ENCODE measurements at regions not wholly inside any gene's neighbourhood (a gene's known extent, or its start where the extent isn't known, plus 50 kb on each side); places are given as distances from the start of the nearest gene placed in this dataset.

GRCh38 chr18:22667616-22668422 lies 250.1 kb upstream of the CTAGE1 start:
- Histone ChIP-seq H3K79me2 (replicated peaks; ENCODE audit: insufficient read depth, low read length) (no peaks in the 10 kb centered on the region), H3K27ac (ENCODE audit: low read length) (no peak overlapping the region), H3K9me3 (ENCODE audit: low read length) (no peaks in the 10 kb centered on the region), H3K27me3 (ENCODE audit: insufficient read depth, low read depth, low read length) (no peaks in the 10 kb centered on the region), H3F3A (ENCODE audit: insufficient read depth, low read length, poor library complexity, severe bottlenecking) (no peaks in the 10 kb centered on the region), H3K4me2 (ENCODE audit: low read length) (no peak overlapping the region), H4K20me1 (ENCODE audit: insufficient read depth) (no peaks in the 10 kb centered on the region), H3K9ac (ENCODE audit: low read length) (no peak overlapping the region), H3K9me2 (ENCODE audit: insufficient read depth, low read length) (no peaks in the 10 kb centered on the region), H3K36me3 (ENCODE audit: insufficient read depth, low read length) (no peaks in the 10 kb centered on the region), H2AFZ (ENCODE audit: low read depth, low read length) (no peak overlapping the region), H3K4me3 (ENCODE audit: low read length) (no peak overlapping the region)
- TF ChIP-seq RAD21 (conservative IDR thresholded peaks at IDR 0.05) (no peak), POLR2AphosphoS5 (IDR thresholded peaks at IDR 0.05) (no peak), CTCF (IDR thresholded peaks at IDR 0.05; ENCODE audit: poor library complexity, severe bottlenecking) (no peak), TAF1 (IDR thresholded peaks at IDR 0.05; ENCODE audit: low read depth) (no peak), EP300 (conservative IDR thresholded peaks at IDR 0.05; ENCODE audit: poor library complexity, severe bottlenecking) (no peak), REST (IDR thresholded peaks at IDR 0.05; ENCODE audit: borderline replicate concordance) (no peak), MXI1 (conservative IDR thresholded peaks at IDR 0.05; ENCODE audit: poor library complexity, severe bottlenecking) (no peak), EZH2 (IDR thresholded peaks at IDR 0.05; ENCODE audit: borderline replicate concordance, insufficient read depth, low read length, poor library complexity, severe bottlenecking) (no peak), SMC3 (conservative IDR thresholded peaks at IDR 0.05; ENCODE audit: poor library complexity) (no peak)

GRCh38 chr18:22668496-22668895 lies 250.8 kb upstream of the CTAGE1 start:
- H2AFZ ChIP-seq (ENCODE audit: low read depth, low read length), result no peak overlapping the region
- TF ChIP-seq MXI1 (conservative IDR thresholded peaks at IDR 0.05; ENCODE audit: poor library complexity, severe bottlenecking) (no peak), EP300 (conservative IDR thresholded peaks at IDR 0.05; ENCODE audit: poor library complexity, severe bottlenecking) (no peak), RAD21 (conservative IDR thresholded peaks at IDR 0.05) (no peak), SMC3 (conservative IDR thresholded peaks at IDR 0.05; ENCODE audit: poor library complexity) (no peak), EZH2 (IDR thresholded peaks at IDR 0.05; ENCODE audit: borderline replicate concordance, insufficient read depth, low read length, poor library complexity, severe bottlenecking) (no peak), TAF1 (IDR thresholded peaks at IDR 0.05; ENCODE audit: low read depth) (no peak), CTCF (IDR thresholded peaks at IDR 0.05; ENCODE audit: poor library complexity, severe bottlenecking) (no peak), REST (IDR thresholded peaks at IDR 0.05; ENCODE audit: borderline replicate concordance) (no peak), POLR2AphosphoS5 (IDR thresholded peaks at IDR 0.05) (no peak)
- no peak overlapping the region for H3K27ac ChIP-seq (ENCODE audit: low read length)
- H3K36me3 ChIP-seq (ENCODE audit: insufficient read depth, low read length), result no peaks in the 10 kb centered on the region
- H3K4me2 ChIP-seq (ENCODE audit: low read length), result no peak overlapping the region
- no peaks in the 10 kb centered on the region for H4K20me1 ChIP-seq (ENCODE audit: insufficient read depth)
- H3K4me3 ChIP-seq (ENCODE audit: low read length), result no peak overlapping the region
- no peaks in the 10 kb centered on the region for H3K9me2 ChIP-seq (ENCODE audit: insufficient read depth, low read length)
- no peaks in the 10 kb centered on the region for H3K79me2 ChIP-seq (replicated peaks; ENCODE audit: insufficient read depth, low read length)
- H3F3A ChIP-seq (ENCODE audit: insufficient read depth, low read length, poor library complexity, severe bottlenecking), result no peaks in the 10 kb centered on the region
- no peaks in the 10 kb centered on the region for H3K27me3 ChIP-seq (ENCODE audit: insufficient read depth, low read depth, low read length)
- H3K9ac ChIP-seq (ENCODE audit: low read length), result no peak overlapping the region
- H3K9me3 ChIP-seq (ENCODE audit: low read length), result no peaks in the 10 kb centered on the region

Measured in neural cell (in vitro differentiated cells).